ENCODE measurements at regions not wholly inside any gene's neighbourhood (a gene's known extent, or its start where the extent isn't known, plus 50 kb on each side); places are given as distances from the start of the nearest gene placed in this dataset.
"Not testable (repeated sequence)": the region's sequence is repeated elsewhere in the genome, so short reads cannot be mapped to it uniquely, and the experiment has no call there.

DNA sequence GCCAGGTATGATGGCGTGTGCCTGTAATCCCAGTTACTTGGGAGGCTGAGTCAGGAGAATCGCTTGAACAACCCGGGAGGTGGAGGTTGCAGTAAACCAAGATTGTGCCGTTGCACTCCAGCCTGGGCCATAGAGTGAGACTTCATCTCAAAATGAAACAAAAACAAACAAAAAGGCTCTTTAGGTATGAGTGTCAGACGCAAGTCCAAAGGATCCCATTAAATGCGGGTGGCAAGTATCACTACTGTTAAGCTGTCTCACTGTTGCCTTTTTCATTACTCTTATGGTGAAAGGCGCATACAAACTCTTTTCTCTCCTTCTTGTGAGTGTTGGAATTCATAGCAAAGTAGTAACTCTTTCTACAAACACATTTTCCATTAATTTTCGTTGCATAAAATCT, 688.5 kb upstream of the CHD1 start:
- DNase-seq (ENCODE audit: low read depth in 1 of 2, low spot score in 1 of 2): no peak

DNA sequence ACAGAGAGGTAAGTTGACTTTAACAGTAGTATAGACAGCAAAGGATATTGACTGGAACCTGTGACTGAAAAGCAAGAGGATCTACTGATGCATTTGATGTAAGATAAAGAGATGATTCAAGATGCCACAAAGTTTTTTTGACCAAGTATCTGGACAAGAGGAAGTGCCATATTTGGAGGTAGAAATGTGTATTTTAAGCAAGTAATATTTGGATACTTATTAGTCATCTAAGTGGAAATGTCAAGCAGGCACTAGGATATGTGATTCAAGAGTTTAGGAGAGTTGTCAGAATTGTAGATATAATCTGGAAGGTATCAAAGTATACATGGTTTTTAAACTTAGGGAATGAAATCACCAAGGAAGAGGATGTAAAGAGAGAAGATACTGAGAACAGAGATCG, 686.1 kb upstream of the CHD1 start:
- no peak for DNase-seq (ENCODE audit: low read depth in 1 of 2, low spot score in 1 of 2)

DNA sequence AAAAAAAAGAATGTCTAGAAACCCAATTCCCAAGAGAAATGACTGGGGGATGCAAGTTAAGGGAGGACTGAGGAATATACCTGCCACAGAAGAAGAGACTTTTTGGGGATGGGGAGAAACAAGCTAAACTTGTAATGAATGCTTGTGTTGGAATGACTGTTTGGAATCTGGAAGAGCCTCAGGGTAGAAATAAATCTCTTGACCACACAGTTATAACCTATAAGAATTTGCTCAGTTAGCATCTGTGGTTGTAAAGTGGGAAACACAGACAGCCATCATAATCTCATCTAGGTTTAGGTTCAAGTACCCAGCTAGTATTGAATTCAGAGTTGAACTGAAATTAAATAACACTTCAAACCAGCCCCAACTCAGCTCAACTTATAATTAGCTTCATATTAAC, 678.3 kb upstream of the CHD1 start:
- DNase-seq (ENCODE audit: low read depth in 1 of 2, low spot score in 1 of 2): no peak

DNA sequence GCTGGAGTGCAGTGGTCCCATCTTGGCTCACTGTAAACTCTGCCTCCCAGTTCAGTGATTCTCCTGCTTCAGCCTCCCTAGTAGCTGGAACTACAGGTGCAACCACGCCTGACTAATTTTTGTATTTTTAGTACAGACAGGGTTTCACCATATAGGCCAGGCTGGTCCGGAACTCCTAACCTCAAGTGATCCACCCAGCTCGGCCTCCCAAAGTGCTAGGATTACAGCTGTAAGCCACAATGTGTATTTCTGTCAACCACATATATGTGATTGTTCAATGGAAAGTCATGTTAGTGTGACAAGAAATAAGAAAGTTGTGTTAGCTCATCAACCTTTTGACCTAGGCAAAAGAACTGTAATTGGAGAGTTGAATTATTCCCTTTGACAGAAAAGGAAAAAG, 677.1 kb upstream of the CHD1 start:
- DNase-seq (ENCODE audit: low read depth in 1 of 2, low spot score in 1 of 2): no peak

DNA sequence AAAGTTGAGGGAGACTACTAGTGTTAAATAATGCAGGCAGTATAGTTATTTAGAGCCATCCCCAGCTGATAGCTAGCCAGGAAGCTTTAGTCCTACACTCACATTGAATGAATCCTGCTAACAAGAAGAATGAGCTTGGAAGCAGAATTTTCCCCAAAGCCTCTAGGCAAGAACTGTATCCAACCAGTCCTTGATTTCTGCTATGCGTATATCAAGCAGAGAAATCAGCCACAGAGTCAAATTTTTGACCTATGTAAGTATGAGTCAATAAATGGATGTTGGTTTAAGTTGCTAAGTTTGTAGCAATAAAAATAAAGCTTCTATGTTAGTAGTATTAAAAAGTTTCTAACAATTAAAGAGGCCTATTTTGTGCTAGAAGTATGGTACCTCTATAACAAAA, 672.1 kb upstream of the CHD1 start:
- no peak for DNase-seq (ENCODE audit: low read depth in 1 of 2, low spot score in 1 of 2)

DNA sequence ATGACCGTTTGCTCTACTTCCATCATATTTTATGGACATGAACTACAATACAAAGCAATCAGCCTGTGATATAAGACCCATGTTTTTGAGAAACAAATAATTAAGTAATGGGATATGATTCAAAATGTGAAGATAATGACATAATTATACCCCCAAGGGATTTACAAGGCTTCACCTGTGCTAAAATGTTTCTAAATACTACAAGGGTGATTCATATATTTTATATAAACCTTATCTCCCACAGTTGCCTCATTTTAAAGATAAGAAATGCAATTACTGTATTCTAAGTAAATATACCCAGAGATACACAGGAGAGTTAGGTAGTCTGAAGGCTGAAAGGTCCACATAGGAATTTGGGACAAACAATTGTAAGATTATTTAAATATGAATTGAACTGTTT, 662.0 kb upstream of the CHD1 start:
- DNase-seq (ENCODE audit: low read depth in 1 of 2, low spot score in 1 of 2): no peak

DNA sequence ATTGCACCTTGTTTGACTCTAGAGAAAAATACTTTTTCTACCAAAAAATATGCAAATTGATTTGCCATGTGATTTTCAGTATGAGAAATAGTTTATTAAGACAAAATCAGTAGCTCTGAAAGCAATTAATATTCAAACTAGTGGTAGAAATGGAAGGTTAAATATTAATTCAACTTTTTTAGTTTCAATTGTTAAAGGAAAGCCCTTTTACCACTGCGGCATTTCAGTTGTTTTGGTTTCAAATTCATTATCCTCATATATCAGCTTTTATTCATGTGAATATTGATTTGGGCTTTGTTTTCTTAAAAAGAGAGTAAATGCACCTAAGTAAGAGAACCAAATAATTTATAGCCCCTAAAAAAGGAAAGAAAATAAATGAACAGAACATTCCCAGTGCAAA, 660.6 kb upstream of the CHD1 start:
- DNase-seq (ENCODE audit: low read depth in 1 of 2, low spot score in 1 of 2): no peak

DNA sequence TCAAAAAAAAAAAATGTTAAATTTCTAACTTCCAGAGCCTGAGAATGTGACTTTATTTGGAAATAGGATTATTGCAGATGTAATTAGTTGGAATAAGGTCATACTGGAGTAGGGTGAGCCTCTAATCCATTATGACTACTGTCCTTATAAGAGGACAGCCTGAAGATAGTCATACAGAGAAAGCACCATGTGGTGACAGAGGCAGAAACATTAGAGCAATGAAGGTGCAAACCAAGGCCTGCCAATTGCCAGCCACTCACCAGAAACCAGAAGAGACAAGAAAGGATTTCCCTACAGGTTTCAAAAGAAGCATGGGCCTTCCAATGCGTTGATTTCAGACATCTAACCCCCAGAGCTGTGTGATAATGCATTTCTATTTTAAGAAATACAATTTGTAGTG, 659.2 kb upstream of the CHD1 start:
- no peak for DNase-seq (ENCODE audit: low read depth in 1 of 2, low spot score in 1 of 2)

DNA sequence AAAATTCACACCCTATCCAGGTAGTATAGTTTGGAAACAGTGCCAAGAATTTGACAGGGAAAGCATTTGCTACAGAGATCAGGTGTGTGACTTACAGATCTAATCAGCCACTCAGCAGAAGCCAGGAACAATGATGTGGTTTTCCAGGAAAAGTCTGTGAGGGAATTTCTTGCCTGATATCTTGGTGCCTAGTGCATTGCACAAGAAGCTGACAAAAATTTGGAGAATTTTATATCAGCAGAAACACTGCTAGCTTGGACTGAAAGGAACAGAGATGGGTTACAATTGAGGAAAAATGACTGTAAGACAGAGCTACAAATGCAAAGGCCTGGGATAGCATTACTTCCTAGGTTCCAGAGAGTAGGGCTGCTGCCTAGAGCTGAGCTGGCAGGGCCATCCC, 658.1 kb upstream of the CHD1 start:
- no peak for DNase-seq (ENCODE audit: low read depth in 1 of 2, low spot score in 1 of 2)

DNA sequence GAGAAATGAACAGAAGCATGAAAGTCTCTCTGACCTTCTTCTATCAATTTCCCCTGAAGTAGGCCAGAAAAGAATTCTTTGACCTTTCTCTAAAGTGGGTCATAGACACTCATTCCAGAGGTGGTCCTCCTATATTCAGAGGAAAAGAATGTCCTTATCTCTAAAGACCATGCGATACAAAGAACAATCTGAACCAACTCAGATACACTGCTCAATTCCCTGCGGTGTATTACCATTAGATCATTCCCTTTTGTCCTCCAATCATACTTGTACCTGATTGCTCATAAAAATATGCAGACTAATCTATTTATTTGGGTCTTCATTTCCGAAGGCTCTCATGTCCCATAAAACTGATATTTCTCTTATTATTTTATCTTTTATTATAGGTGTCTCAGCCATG, 652.4 kb upstream of the CHD1 start:
- not testable (repeated sequence) for DNase-seq (ENCODE audit: low read depth in 1 of 2, low spot score in 1 of 2)

DNA sequence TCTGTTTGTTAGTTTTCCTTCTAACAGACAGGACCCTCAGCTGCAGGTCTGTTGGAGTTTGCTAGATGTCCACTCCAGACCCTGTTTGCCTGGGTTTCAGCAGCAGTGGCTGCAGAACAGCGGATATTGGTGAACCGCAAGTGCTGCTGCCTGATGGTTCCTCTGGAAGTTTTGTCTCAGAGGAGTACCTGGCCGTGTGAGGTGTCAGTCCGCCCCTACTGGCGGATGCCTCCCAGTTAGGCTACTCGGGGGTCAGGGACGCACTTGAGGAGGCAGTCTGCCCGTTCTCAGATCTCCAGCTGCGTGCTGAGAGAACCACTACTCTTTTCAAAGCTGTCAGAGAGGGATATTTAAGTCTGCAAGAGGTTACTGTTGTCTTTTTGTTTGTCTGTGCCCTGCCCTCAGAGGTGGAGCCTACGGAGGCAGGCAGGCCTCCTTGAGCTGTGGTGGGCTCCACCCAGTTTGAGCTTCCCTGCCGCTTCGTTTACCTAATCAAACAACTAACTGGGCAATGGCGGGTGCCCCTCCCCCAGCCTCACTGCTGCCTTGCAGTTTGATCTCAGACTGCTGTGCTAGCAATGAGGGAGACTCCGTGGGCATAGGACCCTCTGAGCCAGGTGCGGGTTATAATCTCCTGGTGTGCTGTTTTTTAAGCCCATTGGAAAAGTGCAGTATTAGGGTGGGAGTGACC, 634.3 kb upstream of the CHD1 start:
- not testable (repeated sequence) for DNase-seq (ENCODE audit: low read depth in 1 of 2, low spot score in 1 of 2)

DNA sequence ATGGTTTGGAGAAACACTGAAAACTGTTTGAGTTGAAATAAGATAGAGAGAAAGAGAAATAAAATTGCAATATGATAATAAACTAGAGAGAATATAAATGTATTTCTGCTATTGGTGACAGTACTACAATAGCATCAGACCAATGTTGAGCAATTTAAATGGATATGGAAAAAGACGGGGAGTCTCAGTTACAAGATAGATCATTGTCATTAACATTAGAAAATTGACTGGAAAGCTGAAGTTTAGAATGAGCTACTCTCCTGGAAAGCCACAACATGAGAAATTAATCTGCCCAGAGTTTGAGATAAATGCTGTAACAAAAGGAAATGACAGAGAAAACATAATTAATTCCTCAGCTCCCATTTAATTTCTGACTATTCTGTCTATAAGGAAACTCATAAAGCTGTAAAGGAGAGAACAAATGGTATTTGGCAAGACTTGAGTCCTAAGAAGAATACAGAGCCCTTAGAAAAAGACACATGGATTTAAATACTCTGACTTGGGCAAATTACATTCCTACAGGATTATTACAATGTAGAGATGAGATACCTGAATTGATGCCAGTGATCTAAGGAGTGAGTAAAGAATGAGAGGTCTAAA, 624.5 kb upstream of the CHD1 start:
- DNase-seq (ENCODE audit: low read depth in 1 of 2, low spot score in 1 of 2): no peak

DNA sequence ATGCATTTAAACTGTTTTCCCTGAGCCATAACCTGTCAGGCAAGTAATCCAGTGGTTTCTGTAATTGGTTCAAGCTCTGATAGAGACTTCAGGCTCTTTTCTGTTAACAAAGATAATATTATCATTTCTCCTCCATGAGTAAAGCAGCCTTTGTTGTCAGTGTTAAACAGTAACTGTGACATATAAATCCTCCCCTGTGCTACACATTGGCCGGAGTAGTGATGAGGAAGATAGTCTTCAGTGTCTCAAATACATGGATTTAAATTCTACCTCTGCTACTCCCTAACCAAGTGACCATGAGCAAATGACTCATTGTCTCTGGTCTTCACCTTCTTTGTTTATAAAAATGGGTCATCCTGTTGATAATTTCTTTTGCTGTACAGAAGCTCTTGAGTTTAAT, 615.5 kb upstream of the CHD1 start:
- no peak for DNase-seq (ENCODE audit: low read depth in 1 of 2, low spot score in 1 of 2)

DNA sequence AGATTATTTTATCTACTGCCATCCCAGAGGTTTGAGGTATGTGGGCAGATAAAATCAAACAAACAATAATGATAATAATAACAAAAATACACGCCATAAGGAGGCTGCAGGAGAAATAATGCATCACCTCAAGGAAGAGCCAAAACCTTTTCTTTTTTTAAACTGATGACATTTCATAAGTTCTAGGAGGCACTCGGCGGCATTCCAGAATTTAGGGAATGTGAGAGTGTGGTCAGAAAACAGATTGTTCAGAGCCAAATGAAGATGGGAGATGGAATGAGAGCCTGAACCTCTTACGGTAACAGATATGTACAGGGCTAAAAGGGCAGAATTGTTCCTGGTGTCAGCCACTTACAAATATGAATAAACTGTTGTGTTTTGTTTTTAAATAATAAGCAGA, 615.0 kb upstream of the CHD1 start:
- DNase-seq (ENCODE audit: low read depth in 1 of 2, low spot score in 1 of 2): no peak

DNA sequence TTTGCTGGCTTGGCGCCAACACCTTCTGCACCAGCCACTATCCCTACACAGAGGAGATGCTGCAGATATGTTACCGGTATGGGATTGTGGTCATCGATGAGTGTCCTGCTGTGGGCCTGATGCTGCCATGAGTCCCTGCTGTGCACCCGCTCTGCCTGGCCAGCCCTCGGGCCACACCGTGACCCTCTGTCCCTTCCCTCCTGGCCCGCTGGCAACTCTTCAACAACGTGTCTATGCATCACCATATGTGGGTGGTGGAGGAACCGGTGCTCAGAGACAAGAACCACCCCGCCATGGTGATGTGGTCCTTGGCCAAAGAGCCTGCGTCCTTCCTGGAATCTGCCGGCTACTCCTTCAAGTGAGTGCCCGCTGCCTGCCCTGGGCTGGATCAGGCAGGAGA, 605.4 kb upstream of the CHD1 start:
- not testable (repeated sequence) for DNase-seq (ENCODE audit: low read depth in 1 of 2, low spot score in 1 of 2)

DNA sequence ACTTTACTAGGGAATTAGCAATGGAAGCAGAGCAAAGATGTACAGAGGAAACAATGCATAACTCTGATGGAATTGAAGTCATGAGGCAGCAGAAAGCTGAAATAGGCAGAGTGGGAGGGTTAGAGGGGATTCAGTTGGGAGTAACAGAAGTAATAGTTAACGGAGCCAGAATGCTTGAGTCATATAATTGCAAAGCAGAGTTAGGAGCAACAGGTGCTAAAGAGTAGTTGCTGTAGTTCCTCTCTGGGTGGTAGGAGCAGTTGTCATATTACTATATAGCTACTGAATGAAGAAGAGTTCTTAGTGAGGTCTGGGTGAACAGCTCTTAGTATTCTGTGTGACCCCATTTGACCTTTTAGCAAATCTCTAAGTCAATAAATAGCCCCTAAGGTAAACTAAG, 592.9 kb upstream of the CHD1 start:
- DNase-seq (ENCODE audit: low read depth in 1 of 2, low spot score in 1 of 2): not testable (repeated sequence)

DNA sequence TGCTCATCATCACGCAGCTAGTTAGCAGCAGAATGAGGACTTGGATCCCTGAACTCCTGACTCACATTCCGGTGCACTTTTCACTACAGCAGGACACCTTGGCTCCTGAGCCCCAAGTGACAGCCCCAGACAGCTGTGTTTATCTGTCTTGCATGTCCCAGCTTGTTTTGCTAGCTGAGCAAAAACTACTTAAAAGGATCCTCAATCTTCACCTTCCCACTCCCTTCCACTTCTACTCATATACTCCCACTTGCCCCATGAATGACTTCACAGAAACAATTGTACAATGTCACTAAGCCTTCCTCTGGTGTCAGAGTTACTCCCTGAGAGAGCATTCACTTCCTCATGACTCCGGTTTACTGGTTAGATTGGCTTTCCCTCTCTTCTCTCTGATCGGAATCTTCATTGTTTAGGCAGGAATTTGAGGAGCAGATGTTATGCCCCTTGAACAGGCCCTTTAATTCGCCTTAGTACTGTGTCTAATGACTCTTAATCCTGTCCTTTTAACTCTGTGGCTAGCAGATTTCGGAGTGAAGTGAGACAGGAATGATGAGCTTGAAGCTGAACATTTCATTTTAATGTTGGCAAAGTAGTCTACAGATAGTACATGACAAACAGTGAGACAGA, 587.2 kb upstream of the CHD1 start:
- DNase-seq (ENCODE audit: low read depth in 1 of 2, low spot score in 1 of 2): not testable (repeated sequence)

DNA sequence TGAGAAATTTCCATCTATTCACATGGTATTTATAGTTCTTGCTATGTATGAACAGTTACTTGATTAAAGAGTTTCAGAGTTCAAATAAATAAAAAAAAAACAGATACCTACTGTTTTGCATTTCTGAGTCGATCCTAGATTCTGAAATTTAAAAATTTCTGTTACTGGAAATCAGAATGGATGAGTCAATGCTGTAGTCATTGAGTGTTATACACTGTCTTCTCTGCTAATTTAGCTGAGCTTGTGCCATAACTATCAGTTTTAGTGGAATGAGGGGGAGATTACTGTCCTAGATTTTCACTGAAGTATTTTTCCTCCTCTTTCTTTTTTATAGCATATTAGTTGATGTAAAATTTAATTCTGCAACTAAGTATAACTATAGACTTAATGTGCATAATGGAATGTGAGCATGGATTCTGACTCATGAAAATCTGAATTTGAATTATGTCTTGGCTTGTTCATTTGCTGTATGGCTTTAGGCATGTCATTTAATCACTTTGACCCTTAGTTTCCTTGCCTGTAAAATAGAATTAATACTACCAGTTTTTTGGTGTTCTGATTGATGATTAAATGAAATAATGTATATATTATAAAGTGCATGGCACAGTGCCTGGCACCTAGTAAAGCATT, 581.5 kb upstream of the CHD1 start:
- not testable (repeated sequence) for DNase-seq (ENCODE audit: low read depth in 1 of 2, low spot score in 1 of 2)

DNA sequence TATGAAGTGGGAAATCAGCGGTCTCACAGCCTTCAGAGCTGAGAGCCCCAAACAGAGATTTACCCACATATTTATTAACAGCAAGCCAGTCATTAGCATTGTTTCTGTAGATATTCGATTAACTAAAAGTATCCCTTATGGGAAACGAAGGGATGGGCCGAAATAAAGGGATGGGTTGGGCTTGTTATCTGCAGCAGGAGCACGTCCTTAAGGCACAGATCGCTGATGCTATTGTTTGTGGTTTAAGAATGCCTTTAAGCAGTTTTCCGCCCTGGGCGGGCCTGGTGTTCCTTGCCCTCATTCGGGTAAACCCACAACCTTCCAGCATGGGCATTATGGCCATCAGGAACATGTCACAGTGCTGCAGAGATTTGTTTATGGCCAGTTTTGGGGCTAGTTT, 580.3 kb upstream of the CHD1 start:
- DNase-seq (ENCODE audit: low read depth in 1 of 2, low spot score in 1 of 2): not testable (repeated sequence)

DNA sequence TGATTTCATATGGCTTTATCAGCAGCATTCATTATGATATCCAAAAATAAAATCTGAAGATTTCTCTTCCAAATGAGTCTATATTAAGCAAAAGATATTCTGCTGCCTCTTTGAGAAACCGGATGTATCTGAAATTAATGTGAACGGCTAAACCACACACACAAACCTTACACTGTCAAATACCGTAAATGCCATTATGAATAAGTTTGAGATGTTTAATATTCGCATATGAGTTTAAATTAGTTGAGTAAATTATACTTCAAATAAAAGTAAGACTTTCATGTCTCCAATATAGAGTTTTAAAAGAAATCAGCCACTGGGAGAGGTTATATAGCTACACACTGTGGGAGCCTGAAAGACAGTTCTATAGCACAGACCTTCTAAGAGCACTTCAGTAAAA, 566.6 kb upstream of the CHD1 start:
- not testable (repeated sequence) for DNase-seq (ENCODE audit: low read depth in 1 of 2, low spot score in 1 of 2)

DNA sequence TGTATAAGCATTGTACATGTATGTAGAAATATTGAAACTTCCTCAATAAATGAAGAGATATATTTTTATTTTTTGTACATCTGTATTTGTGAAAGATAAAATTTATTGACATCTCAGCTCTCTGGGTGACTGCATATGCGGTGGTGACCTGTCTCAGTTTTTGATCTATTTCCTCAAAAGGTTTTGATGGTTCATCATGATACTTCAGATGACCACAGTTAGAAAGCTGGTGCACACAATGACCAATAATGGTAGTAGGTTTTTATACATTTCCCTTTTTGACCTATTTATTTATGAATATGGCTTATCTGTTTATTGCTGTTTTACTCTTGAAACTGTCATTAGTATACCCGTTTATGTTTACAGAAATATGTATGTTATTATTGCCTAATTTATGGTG, 549.6 kb upstream of the CHD1 start:
- not testable (repeated sequence) for DNase-seq (ENCODE audit: low read depth in 1 of 2, low spot score in 1 of 2)

DNA sequence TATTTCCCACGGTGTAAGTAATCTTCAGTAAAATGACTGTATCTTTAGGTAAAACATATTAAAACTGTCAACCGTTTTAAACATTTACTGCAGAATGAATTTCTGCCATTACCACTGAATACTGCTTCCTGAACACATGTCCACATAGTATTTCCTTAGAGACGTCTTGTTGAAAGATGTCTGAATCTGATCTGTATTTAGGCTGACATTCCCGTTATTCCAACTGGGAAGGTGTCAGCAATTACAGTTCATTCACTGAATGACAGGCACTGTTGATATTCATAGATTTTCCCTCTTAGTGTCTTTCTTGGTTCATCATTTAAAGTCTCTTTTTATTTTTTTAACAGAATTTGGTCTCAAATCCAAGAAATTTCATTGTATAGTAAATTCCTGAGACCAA, 544.5 kb upstream of the CHD1 start:
- not testable (repeated sequence) for DNase-seq (ENCODE audit: low read depth in 1 of 2, low spot score in 1 of 2)

All from activated T-helper 1 cell treated with anti-CD3 and anti-CD28 coated beads, Interleukin-2, amount 50 U/mL, for 16 hours (primary cell).